Activated B cell treated with CpG ODN at 0.5 μM for 24 hours (primary cell): ENCODE measurements at regions not wholly inside any gene's neighbourhood (a gene's known extent, or its start where the extent isn't known, plus 50 kb on each side); places are given as distances from the start of the nearest gene placed in this dataset.

ENCODE experiments used
- ATAC-seq: fragments of 200-7000 bp; cut with Tn5 transposase; one replicate; pipeline ENCODE4 v1.10.0; 2021; ENCODE audit warnings: low read depth, mild to moderate bottlenecking, moderate library complexity
- CTCF ChIA-PET: fragments of 350-600 bp; sonication (Branson Sonifier 250); formaldehyde crosslinking; loops from one replicate; lab custom pipeline; 2021; ENCODE audit warnings: antibody characterized with exemption; lab: Charles Lee
- POLR2A ChIA-PET: fragments of 350-600 bp; sonication (Branson Sonifier 250); formaldehyde crosslinking; loops from one replicate; lab custom pipeline; 2021; ENCODE audit warnings: antibody characterized with exemption; lab: Charles Lee
- DNase-seq: peaks from one replicate; pipeline ENCODE4 v3.0.0; 2022
- H3K27ac Mint-ChIP-seq: one replicate; pipeline ENCODE4 v1.8.0; 2020; ENCODE audit warnings: mixed read lengths
- H3K27me3 Mint-ChIP-seq: one replicate; pipeline ENCODE4 v1.8.0; 2021; ENCODE audit warnings: mixed read lengths
- H3K36me3 Mint-ChIP-seq: one replicate; pipeline ENCODE4 v1.8.0; 2021; ENCODE audit warnings: low read depth, mixed read lengths
- H3K4me1 Mint-ChIP-seq: one replicate; pipeline ENCODE4 v1.8.0; 2021; ENCODE audit warnings: mixed read lengths
- H3K4me3 Mint-ChIP-seq: one replicate; pipeline ENCODE4 v1.8.0; 2020; ENCODE audit warnings: mild to moderate bottlenecking, mixed read lengths
- H3K9me3 Mint-ChIP-seq: one replicate; pipeline ENCODE4 v1.8.0; 2020; ENCODE audit warnings: mixed read lengths
- intact Hi-C: fragments of 100-400 bp; cut with micrococcal nuclease; formaldehyde crosslinking; loops from one replicate; pipeline ENCODE4 v1.15.1; 2024
- TF ChIP-seq, protein P1 (sequence below): fragments of 200-600 bp; IDR thresholded peaks from one replicate; pipeline ENCODE4 v1.8.0; 2022; ENCODE audit warnings: antibody characterized with exemption, mild to moderate bottlenecking

DNA sequence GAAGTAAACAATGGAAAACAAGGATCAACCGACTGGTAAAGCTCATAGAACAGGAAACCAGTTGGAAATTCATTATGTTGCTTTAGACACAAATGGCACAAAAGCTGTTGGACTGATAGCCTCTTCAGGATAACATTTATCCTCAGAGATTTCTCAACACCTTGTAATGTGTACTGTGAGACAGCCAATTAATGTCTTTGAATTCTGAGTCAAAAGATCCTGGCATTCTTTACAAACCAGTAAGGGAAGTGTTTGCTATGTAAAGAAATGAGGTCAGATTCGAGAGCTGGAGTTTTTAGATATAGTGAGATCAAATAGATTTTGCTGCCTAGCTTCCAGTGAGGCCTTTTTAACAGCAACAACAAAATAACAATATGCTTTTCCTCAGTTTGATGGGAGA, 439.2 kb downstream of the C6orf118 start:
- no peak for ATAC-seq
- TF ChIP-seq, protein P1, sequence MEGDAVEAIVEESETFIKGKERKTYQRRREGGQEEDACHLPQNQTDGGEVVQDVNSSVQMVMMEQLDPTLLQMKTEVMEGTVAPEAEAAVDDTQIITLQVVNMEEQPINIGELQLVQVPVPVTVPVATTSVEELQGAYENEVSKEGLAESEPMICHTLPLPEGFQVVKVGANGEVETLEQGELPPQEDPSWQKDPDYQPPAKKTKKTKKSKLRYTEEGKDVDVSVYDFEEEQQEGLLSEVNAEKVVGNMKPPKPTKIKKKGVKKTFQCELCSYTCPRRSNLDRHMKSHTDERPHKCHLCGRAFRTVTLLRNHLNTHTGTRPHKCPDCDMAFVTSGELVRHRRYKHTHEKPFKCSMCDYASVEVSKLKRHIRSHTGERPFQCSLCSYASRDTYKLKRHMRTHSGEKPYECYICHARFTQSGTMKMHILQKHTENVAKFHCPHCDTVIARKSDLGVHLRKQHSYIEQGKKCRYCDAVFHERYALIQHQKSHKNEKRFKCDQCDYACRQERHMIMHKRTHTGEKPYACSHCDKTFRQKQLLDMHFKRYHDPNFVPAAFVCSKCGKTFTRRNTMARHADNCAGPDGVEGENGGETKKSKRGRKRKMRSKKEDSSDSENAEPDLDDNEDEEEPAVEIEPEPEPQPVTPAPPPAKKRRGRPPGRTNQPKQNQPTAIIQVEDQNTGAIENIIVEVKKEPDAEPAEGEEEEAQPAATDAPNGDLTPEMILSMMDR, result no peak
- Mint-ChIP-seq H3K36me3 (no peaks in the 10 kb centered on the region), H3K27me3 (no peaks in the 10 kb centered on the region), H3K4me1 (no peaks in the 10 kb centered on the region), H3K9me3 (peaks cover 9% of the 10 kb centered on the region), H3K27ac (no peak overlapping the region), H3K4me3 (no peak overlapping the region)
- ChIA-PET CTCF (no interaction called here), POLR2A (no interaction called here)
- intact Hi-C loops, result no loop called here
- no peak for DNase-seq

DNA sequence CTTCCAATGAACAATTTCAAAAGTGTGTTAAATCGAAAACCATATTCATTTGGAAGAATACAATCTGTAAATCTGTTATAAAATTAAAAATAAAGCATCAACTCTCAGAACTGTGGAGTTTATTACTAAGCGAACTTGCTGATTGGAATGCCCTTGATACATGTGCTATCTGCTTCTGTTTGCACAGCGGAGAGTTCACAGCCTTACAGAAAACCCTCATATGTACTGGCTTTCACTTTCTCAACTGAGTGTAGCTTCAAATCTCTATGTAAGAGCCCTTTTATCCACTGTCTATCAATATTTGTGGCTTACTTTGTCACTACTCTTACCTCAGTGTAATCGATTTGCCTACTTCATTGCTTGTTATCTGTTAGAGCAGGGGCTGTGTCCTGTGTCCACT, 447.4 kb downstream of the C6orf118 start:
- Mint-ChIP-seq H3K4me1 (no peaks in the 10 kb centered on the region), H3K27me3 (no peaks in the 10 kb centered on the region), H3K4me3 (no peak overlapping the region), H3K36me3 (no peaks in the 10 kb centered on the region), H3K27ac (no peak overlapping the region), H3K9me3 (peaks cover under 1% of the 10 kb centered on the region)
- intact Hi-C loops, result no loop called here
- POLR2A ChIA-PET, result no interaction called here
- no peak for ATAC-seq
- DNase-seq, result no peak
- TF ChIP-seq, protein P1, result no peak
- CTCF ChIA-PET, result no interaction called here

DNA sequence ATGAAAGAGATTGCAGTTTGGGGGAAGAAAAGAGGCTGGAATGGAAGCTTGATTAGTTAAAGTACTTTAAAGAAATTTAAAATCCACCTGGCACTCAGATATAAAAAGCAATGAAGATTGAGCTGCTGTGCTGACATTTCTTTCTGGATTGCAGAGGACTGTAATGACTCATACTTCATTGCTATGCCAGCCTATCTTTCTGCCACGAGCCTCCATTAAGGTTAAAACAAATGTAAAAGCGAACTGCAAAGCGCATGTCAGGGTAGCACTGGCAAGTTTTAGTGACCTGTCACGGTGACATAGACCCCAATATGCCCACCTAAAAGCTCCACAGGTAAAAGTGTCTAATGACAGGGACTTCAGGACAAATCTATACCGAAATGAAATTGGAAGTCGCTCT, 449.6 kb downstream of the C6orf118 start:
- Mint-ChIP-seq H3K27ac (no peak overlapping the region), H3K36me3 (no peaks in the 10 kb centered on the region), H3K9me3 (no peaks in the 10 kb centered on the region), H3K4me1 (no peaks in the 10 kb centered on the region), H3K27me3 (no peaks in the 10 kb centered on the region), H3K4me3 (no peak overlapping the region)
- DNase-seq, result no peak
- no peak for ATAC-seq
- intact Hi-C loops, result no loop called here
- ChIA-PET POLR2A (no interaction called here), CTCF (no interaction called here)
- TF ChIP-seq, protein P1, result no peak

DNA sequence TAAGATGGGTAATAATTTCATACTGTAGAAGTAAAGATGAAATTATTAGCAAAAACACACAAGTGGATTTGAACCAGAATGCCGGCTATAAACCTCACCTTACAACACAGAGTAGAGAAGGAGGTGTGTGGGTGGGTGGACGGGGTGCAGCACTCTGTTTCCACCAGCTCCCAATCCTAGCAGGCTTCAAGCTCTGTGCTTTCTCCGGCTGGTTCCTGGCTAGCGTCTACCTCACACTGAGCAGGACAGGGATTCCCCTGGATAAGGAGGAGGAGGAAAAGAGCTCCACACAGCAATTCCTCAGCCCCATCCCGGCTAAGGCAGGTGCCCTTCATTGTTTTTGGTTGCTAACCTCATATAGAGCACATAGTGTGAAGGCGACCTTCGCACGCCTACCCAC, 453.3 kb downstream of the C6orf118 start:
- no peak overlapping the region for H3K27ac Mint-ChIP-seq
- no peaks in the 10 kb centered on the region for H3K36me3 Mint-ChIP-seq
- H3K4me3 Mint-ChIP-seq, result no peak overlapping the region
- H3K4me1 Mint-ChIP-seq, result no peaks in the 10 kb centered on the region
- TF ChIP-seq, protein P1, result no peak
- ATAC-seq, result no peak
- no peaks in the 10 kb centered on the region for H3K9me3 Mint-ChIP-seq
- ChIA-PET CTCF (no interaction called here), POLR2A (no interaction called here)
- intact Hi-C loops, result no loop called here
- no peak for DNase-seq
- H3K27me3 Mint-ChIP-seq, result no peaks in the 10 kb centered on the region

DNA sequence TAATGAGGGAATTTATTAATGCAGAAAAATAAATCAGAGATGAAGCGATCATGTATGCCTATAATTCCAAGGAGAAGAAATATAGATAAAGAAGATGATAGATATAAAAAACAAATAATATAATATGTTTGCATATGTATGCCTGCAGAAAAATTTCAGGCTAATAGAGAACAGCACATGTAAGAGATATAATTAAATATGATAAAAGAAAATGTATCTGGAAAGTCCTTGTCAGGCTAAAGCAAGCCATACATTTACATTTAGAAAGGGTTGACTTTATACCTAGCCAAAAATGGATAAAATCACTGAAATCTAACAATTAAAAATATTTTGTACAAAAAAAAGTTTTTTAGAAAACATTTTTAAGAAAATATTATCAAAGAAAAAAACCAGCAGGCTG, 454.1 kb downstream of the C6orf118 start:
- intact Hi-C loops, result no loop called here
- Mint-ChIP-seq H3K4me1 (no peaks in the 10 kb centered on the region), H3K27ac (no peak overlapping the region), H3K27me3 (no peaks in the 10 kb centered on the region), H3K9me3 (no peaks in the 10 kb centered on the region), H3K36me3 (no peaks in the 10 kb centered on the region), H3K4me3 (no peak overlapping the region)
- DNase-seq, result no peak
- ChIA-PET POLR2A (no interaction called here), CTCF (no interaction called here)
- no peak for ATAC-seq
- TF ChIP-seq, protein P1, result no peak
